Panc1 (cell line): ENCODE measurements at regions not wholly inside any gene's neighbourhood (a gene's known extent, or its start where the extent isn't known, plus 50 kb on each side); places are given as distances from the start of the nearest gene placed in this dataset.

Source experiments
- ATAC-seq: fragments of 200-7000 bp; cut with Tn5 transposase; 2 replicates; pipeline ENCODE4 v1.9.1; 2020; ENCODE audit warnings: mild to moderate bottlenecking, moderate library complexity
- BruUV-seq: library from RNA; stranded (reverse); fragments of 400-500 nt; replicated peaks from 2 replicates; lab custom pipeline; 2021; lab: Mats Ljungman, UMichigan
- CTCF ChIA-PET: fragments of 300-600 bp; sonication (Branson Sonifier 250); formaldehyde crosslinking; loops from one replicate; lab custom pipeline; 2022; ENCODE audit warnings: antibody characterized with exemption; lab: Charles Lee
- POLR2A ChIA-PET: fragments of 300-600 bp; sonication (Branson Sonifier 250); formaldehyde crosslinking; loops from one replicate; lab custom pipeline; 2022; ENCODE audit warnings: antibody characterized with exemption; lab: Charles Lee
- DNase-seq: peaks from one replicate; pipeline ENCODE4 v3.0.0-alpha.2; 2010; ENCODE audit warnings: low read depth, low spot score
- H3K27ac ChIP-seq: 2 replicates; pipeline ENCODE4 v1.5.1; 2011; ENCODE audit warnings: mild to moderate bottlenecking, low read length, inconsistent platforms
- H3K27me3 ChIP-seq: fragments of 200-500 bp; sonication (Bioruptor generic); 2 replicates; pipeline ENCODE4 v1.6.0; 2014; ENCODE audit warnings: low read length, inconsistent platforms; ENCODE audit not compliant: control insufficient read depth, insufficient read depth
- H3K36me3 ChIP-seq: fragments of 200-500 bp; sonication (Bioruptor generic); 2 replicates; pipeline ENCODE4 v1.5.1; 2014; ENCODE audit warnings: inconsistent platforms, mild to moderate bottlenecking, low read length, moderate library complexity; ENCODE audit not compliant: control insufficient read depth, insufficient read depth
- H3K4me1 ChIP-seq: 2 replicates; pipeline ENCODE4 v1.5.1; 2011; ENCODE audit warnings: inconsistent platforms, mild to moderate bottlenecking, low read length, moderate library complexity; ENCODE audit not compliant: control insufficient read depth, insufficient read depth
- H3K4me3 ChIP-seq, 2 experiments: 2 replicates each; pipeline ENCODE4 v1.5.1; 2011 to 2012; ENCODE audit warnings: low read depth in 2 of 2, low read length in 2 of 2, mild to moderate bottlenecking in 2 of 2, inconsistent platforms in 1 of 2, moderate library complexity in 1 of 2
- H3K9me3 ChIP-seq: fragments of 200-500 bp; sonication (Bioruptor generic); 2 replicates; pipeline ENCODE4 v1.5.1; 2014; ENCODE audit warnings: low read depth, mild to moderate bottlenecking, inconsistent platforms, low read length, moderate library complexity; ENCODE audit not compliant: control insufficient read depth, insufficient read depth
- CTCF ChIP-seq: fragments of 450-650 bp; IDR thresholded peaks from 2 replicates; pipeline ENCODE4 v1.5.1; 2017; ENCODE audit warnings: mild to moderate bottlenecking
- POLR2AphosphoS5 ChIP-seq: IDR thresholded peaks from 2 replicates; pipeline ENCODE4 v1.6.1; 2012; ENCODE audit warnings: mild to moderate bottlenecking, low read depth, low read length, moderate library complexity
- REST ChIP-seq, 2 experiments: IDR thresholded peaks; 2 replicates each; pipeline ENCODE4 v1.6.1; 2011 to 2012; ENCODE audit warnings: low read depth in 2 of 2, control low read depth in 1 of 2, low read length in 1 of 2, mild to moderate bottlenecking in 1 of 2, moderate library complexity in 1 of 2; ENCODE audit not compliant: insufficient read depth in 1 of 2
- SIN3A ChIP-seq: IDR thresholded peaks from 2 replicates; pipeline ENCODE4 v1.6.1; 2012; ENCODE audit warnings: low read depth, mild to moderate bottlenecking, low read length, moderate library complexity, borderline replicate concordance; ENCODE audit not compliant: insufficient read depth
- TCF7L2 ChIP-seq: IDR thresholded peaks from 2 replicates; pipeline ENCODE4 v1.6.1; 2011; ENCODE audit warnings: mild to moderate bottlenecking, low read depth, low read length, inconsistent platforms
- in situ Hi-C: cut with HindIII; loops from 2 replicates; pipeline ENCODE4 v1.10.0; 2016; ENCODE audit warnings: low sequenced_read_pairs, low pct_unique_long_range_greater_than_20kb
- intact Hi-C: fragments of 100-400 bp; cut with micrococcal nuclease; formaldehyde crosslinking; loops from one replicate; pipeline ENCODE4 v1.10.0; 2022; ENCODE audit not compliant: unreplicated experiment

GRCh38 chr4:152224721-152225420, 311.0 kb downstream of the FBXW7 start:
- in situ Hi-C loops (no loop called here), intact Hi-C loops (no loop called here)
- Histone ChIP-seq H3K4me3 (no peak overlapping the region), H3K27ac (no peak overlapping the region), H3K9me3 (no peaks in the 10 kb centered on the region), H3K4me1 (no peaks in the 10 kb centered on the region), H3K36me3 (no peaks in the 10 kb centered on the region), H3K27me3 (no peaks in the 10 kb centered on the region)
- BruUV-seq = no TSS peak
- TF ChIP-seq TCF7L2 (no peak), SIN3A (no peak), CTCF (no peak), REST (IDR thresholded peaks at IDR 0.05; ENCODE audit: insufficient read depth in 1 of 2, low read depth in 2 of 2, low read length in 1 of 2) (no peak), POLR2AphosphoS5 (no peak)
- POLR2A ChIA-PET = no interaction called here
- DNase-seq (no peak), ATAC-seq (no peak)
- CTCF ChIA-PET = no interaction called here

- BruUV-seq = no TSS peak
- ATAC-seq (no peak), DNase-seq (no peak)
- H3K9me3 ChIP-seq = no peaks in the 10 kb centered on the region
- TF ChIP-seq CTCF (no peak), SIN3A (no peak), POLR2AphosphoS5 (no peak), REST (IDR thresholded peaks at IDR 0.05; ENCODE audit: insufficient read depth in 1 of 2, low read depth in 2 of 2, low read length in 1 of 2) (no peak), TCF7L2 (no peak)
- no peak overlapping the region for H3K4me3 ChIP-seq
- in situ Hi-C loops = no loop called here
- POLR2A ChIA-PET = no interaction called here
- H3K27ac ChIP-seq = no peak overlapping the region
- no peaks in the 10 kb centered on the region for H3K4me1 ChIP-seq
- CTCF ChIA-PET = no interaction called here
- H3K36me3 ChIP-seq = no peaks in the 10 kb centered on the region
- H3K27me3 ChIP-seq = no peaks in the 10 kb centered on the region
- intact Hi-C loops = no loop called here
Observed at GRCh38 chr4:152224223-152224622, 311.7 kb downstream of the FBXW7 start.
